GM12874 (cell line): ENCODE measurements at regions not wholly inside any gene's neighbourhood (a gene's known extent, or its start where the extent isn't known, plus 50 kb on each side); places are given as distances from the start of the nearest gene placed in this dataset.

Experiments used
- CTCF ChIP-seq: IDR thresholded peaks from 2 replicates; pipeline ENCODE4 v1.5.1; 2011; ENCODE audit warnings: low read depth, mild to moderate bottlenecking, control low read depth, low read length, moderate library complexity; ENCODE audit not compliant: insufficient read depth

GRCh38 chr1:105137543-105138457 is 1388.1 kb downstream of the AMY1C start:
- peak; percentile 56 for TF ChIP-seq CTCF

- TF ChIP-seq CTCF: no peak
Measured at GRCh38 chr1:105138458-105138893, 1388.8 kb downstream of the AMY1C start.

- TF ChIP-seq CTCF: no peak
Measured at GRCh38 chr1:105172788-105173187, 1423.1 kb downstream of the AMY1C start.

- no peak for TF ChIP-seq CTCF
Measured at GRCh38 chr1:105180789-105181188, 1431.1 kb downstream of the AMY1C start.

GRCh38 chr1:105204836-105205371 is 1455.2 kb downstream of the AMY1C start:
- no peak for TF ChIP-seq CTCF

- no peak for TF ChIP-seq CTCF
Measured at GRCh38 chr1:105208581-105208980, 1458.9 kb downstream of the AMY1C start.

- TF ChIP-seq CTCF: no peak
Measured at GRCh38 chr1:105210747-105211146, 1461.0 kb downstream of the AMY1C start.
